Activated gamma-delta T cell (primary cell): ENCODE measurements at regions not wholly inside any gene's neighbourhood (a gene's known extent, or its start where the extent isn't known, plus 50 kb on each side); places are given as distances from the start of the nearest gene placed in this dataset.
A peak's percentile ranks its signal among the peaks of the same experiment; 100 is the strongest.

ENCODE experiments used
- DNase-seq: peaks from one replicate; lab custom pipeline; 2025; lab: John Stamatoyannopoulos, UW

DNA sequence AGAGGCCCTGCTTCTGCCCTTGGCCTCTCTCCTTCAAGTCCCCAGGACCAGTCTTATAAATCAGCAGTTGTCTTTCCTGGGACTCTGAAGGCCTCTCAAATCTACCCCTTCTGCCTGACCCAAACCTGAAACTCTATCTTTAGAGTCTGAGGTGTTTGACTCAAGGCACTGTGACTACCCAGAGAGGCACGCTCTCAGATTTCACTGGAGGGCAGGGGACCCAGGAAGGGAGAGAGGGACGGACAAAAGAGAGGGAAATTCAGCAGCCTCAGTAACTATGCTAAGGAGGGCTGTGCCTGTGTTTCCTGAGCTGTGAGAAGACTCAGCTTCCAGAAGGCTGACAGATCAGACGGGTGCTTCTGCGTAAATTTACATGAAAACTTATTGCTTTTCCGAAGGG, 217.8 kb downstream of the HAUS1 start:
- no peak for DNase-seq

DNA sequence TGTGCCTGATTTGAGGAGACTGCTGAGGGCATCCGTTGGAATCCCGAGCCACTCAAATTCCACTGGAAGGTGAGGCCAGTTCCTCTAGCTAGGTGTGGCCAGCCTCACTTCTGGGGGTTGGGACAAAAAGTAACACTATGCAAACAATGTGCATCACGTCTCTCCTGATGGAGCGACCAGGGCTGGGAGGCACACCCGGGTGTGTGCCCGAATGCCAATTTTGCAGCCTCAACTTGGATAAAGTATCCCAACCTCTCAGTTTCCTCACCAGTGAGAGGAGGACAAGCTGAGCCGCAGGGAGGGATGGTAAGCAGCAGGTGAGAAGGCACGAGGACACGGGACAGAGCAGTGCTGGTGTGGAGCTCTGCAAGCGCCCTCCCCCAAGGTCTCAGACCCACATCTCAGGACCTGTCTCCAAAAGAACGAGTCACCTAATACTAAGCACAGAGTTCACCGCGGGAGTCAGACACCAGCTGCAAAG, 218.3 kb downstream of the HAUS1 start:
- no peak for DNase-seq

DNA sequence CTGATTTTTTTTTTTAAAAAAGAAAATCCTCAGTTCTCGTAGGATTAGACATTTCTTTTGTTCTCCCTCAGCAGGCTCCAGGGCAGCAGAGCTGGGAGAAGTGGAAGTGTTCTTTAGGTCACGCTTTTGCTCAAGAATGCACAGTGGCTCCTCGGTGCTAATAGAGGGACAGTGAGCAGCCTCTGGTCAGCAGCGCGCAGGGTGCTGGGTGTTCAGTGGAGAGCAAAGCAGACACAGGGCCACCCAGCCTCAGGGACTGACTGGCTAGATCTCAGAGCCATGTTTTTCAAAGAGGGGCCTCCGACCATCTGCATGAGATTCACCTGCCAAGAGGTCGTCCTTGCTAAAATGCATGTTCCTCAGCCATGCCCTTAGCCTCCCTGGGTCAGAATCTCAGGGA, 218.8 kb downstream of the HAUS1 start:
- DNase-seq: no peak

DNA sequence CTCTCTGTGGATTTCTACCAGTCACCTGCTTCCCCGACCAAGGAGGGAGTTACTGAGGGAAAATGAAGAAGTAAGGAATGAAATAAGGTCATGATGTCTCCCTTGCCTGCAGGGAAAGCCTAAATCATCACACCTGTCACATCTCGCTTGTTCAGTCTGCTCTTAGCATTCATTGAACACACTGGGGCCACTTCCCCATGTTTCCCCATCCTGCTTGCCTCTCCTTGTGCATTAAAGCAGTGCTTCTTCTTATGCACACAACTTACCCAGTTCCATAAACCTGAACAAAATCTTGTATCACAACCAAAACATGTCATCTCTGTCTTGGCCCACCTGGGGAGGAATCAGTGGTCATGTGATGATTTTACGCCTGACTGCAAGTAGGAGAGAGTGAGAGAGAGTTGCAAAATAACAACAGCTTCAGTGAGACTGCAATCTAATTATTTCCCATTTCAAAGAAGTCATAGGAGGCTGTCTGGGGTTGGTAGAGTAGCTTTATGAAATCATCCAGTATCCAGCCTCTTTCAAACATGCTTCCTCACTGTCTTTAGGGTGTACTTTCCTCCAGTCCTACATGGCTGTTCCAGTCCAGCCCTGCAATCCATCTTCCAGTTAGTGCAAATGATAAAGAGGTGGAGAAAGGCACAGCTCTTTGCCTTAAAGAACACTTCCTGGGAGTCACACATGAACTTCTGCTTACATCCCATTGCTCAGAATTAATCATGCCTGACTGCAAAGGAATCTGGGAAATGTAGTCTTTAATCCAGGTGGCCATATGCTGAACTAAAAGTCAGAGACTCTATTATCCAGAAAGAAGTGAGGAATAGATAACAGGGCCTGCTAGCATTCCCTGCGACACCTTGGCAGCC, 220.1 kb downstream of the HAUS1 start:
- no peak for DNase-seq

DNA sequence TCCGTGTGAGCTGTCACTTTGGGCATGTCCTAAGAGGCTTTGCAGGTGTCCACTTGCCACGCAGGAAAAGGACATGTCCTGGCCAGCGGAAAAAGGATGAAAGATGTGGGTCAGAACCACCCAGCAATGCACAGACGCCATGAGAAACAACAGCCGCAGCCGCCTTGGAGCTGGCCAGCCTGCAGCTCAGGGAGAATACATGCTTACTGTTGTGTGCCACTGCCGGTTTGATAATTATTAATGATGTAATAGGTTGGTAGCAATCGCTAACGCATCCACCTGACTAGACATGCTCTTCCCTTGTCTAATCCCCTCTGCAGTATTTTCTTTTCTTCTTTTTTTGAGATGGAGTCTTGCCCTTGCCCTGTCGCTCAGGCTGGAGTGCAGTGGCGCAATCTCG, 221.7 kb downstream of the HAUS1 start:
- no peak for DNase-seq

DNA sequence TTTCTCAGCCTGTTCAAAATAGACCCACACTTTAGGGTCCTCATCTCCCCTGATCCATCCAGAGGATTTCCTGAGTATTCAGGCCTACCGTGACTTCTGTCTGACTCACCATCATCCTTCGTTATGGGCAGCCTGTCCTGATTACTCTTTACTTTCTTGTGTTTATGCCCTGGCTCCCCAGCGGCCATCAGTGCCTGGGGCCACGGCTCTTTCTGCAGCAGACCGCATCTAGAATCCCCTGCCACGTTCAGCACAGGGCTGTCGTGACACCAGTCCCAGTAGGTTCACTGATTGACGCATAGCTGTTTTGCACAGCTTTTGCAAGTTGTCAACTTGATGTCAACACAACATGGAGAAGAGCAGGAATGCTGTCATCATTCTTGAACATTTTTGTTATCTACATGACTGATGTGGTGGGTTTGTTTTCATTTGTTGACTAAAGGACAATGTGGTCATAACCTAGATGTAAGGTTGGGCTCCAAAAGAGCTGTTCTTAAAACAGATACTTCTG, 225.6 kb downstream of the HAUS1 start:
- no peak for DNase-seq

DNA sequence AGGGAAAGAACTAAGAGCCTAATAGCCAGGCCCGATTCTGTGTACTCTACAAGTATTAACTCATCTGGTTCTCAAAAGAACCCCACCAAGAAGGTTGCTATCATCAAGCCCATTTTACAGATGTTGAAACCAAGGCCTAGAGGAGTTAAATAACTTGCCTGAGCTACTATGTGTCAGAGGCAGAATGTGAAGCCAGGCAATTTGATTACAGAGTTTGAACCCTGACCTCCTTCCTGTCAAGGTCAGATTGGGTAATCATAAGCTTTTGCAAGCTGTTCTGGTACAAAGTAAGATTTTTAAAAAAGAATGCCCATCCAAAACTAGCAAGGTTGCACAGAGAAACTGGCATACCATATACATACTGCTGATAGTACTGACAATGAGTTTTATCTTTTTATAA, 227.1 kb downstream of the HAUS1 start:
- no peak for DNase-seq

DNA sequence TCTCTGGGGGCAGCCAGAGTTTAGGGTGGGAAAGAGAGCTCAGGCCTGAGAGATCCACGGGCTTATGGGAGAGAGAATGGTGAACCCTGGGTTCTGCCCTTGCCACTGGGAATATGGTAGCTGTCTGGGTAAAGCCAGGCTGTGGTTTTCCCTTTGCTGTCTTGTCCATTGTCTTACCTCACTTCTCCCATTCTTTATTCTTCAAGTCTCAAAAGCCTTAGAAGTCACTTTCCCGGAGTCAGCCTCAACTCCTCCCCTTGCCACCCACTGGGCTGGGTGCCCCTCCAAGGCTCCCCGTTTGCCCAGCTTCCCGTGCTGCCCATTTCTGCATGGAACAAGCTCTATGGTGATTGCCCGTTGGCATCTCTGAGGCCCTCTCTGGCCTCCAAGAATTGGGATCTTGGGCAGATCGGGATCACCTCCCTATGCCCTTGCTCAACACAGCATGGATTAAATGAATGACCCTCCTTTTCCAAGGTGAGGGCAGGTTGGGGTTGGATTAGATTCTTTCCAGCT, 228.2 kb downstream of the HAUS1 start:
- DNase-seq: no peak

DNA sequence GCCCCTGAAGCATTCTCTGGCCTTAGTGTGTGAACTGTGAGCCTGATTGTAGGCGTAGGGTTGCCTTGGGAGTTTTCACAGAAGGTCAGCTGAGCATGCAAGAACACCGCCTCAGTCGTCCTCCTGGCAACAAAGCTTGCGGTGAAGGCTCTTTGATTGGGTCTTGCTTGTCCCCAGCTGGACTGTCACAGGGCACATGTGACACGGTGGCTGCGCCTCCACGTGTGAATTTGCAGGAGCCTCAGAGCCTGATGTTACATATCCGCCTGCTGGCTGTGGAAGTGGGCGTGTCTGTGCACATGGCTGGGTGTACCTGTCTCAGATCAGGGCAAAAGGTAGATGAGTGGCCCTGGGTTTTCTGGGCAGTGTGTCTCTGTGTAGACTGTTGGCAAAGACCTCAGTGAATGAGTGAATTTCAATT, 228.7 kb downstream of the HAUS1 start:
- no peak for DNase-seq

DNA sequence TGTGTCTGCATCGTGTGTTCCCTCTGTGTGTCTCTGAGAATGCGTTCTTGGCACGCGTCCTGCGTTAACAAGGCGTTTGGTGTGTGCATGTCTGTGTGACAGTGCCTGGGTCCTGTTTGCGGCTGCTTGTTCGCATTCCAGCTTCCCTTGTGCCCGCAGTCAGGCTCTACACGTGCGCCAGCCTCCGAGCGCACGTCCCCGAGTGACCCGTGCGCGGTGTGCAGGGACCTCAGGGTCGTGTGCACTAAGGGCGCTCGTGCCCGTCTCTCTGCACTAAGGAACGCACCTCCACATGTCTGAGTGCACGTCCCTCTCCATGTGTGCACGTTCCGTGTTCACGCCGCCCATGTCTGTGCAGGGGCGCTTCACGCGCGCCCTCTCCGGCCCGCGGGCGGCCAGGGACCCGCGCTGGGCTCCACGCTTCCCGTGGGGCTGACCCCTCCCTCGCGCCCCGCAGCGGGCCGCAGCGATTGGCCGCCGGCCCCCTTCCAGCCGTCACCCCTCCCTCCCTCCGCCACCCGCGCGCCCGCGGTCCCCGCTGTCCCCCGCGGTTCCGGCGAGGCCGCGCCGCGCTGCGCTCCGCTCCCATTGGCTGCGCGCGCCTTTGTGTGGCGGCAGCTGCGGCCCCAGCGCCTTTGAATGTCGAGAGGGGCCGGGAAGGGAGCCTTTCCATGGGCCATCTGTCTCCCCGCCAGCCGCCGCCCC, 229.4 kb downstream of the HAUS1 start:
- peak; percentile 14 for DNase-seq

DNA sequence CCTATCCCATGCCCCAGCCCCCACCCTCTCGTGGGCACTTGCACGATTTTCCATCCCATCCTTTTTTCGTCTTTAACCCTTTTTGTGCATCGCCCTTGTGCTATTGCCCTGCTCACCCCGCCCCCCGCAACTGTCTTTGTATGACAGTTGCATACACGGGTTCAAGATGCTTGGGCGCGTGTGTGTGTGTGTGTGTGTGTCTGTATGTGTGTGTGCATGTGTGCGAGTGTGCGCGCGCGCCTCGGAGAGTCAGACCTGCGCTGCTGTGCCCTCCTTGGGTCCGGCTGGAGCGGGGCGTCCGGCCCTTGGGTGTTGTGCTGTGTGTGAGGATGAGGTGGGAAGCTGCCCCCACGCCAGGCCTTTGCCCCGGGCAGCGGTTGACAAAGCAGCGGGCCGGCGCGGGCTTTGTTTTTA, 230.7 kb downstream of the HAUS1 start:
- no peak for DNase-seq

DNA sequence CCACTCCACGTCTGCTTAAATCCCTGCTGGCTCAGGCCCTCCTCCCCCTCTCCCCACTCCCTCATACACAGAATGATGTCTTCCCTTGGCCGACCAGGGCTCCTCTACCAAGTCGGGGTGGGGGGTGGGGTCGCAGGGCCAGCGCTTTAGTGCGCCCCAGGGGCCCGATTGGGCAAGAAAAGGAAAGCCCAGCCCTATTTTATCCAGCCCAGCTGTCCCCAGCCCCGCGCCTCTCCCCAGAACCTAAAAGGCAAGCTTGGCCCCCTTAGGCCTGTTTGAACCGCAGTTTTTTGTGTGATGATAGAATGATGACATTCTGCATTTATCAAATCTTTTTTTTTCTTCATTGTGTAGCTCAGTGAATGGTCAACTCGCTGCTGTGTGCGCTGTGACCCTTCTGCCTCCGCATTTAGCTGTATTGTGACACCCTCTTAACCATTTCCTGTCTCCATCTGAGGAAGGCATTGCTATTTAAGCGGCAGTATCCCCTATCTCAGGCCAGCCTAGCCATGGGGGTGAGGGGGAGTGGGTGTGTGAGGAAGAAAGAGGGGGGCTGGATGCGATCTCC, 231.4 kb downstream of the HAUS1 start:
- no peak for DNase-seq

DNA sequence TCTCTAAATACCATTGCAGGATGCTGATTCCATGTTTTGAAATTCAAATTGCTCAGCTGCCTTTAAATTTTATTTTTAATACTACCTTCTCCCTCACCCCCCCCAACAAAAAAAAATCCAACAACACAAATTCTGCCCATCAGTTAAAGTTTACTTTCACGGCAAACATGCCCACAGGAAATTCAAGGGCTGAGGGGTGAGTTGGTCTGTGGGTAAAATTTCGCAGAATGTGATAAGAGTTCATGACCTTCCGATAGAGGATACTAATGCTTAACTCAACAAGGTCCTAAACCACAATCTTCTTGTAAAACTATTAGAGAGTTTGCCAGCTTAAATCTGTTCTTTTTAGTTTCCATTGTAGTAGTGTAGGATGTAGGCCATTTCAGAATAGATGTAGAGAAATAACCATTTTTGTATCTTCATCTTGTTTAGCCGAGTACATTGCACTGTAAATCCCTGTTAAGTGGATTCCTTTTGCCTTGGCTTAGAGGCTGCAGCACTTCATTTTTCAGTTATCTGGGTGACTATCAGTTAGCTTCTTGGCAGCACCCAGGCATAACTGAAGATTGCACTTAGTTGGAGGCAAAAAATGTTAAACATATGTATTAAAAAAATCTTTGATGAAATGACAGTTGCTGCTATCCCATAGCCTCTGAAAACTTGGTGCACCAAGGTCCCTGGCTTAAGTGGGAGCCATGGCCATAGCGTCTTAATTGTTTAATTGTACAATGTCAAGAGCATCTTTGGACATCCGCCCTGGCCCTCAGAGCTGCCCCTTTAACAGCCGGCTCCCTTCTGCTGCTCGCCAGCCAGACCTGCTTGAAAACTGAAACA, 232.3 kb downstream of the HAUS1 start:
- DNase-seq: no peak

DNA sequence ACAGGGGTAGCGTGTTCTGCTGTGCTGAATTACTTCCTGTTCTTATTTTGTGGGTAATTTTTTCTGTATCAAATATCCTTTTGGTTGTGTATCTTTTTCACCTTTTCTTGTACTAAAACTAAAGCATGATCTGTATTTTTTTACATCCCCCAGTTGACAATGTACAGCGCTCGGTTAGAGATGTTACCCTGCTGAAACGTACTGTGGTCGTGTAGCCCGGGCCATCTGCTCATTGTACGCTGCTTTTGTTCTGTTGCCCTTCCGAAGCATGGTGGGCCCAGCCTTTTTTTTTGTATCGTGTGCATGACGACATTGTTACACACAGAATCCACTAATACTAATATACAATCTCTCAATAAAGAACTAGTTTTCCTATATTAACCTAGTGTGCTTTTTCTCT, 233.1 kb downstream of the HAUS1 start:
- DNase-seq: no peak

DNA sequence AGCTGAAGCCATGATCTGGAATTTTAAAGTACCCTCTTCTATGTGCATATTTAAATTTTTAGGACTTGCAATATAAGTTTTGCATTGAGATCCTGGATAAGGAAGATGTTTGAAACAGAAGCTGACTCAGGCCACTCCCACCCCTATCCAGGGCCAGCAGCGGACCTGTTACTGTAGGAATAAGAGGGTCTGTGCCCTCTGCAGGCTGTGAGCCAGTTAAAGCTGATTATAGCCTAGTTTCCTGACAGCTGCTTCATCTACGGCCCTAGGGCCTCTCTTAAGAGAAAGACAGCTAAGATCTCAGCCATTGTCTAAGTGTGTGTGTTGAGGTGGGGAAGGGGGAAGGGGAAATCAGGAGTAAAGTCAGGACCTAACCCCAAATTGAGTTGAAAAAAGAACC, 234.0 kb downstream of the HAUS1 start:
- no peak for DNase-seq

DNA sequence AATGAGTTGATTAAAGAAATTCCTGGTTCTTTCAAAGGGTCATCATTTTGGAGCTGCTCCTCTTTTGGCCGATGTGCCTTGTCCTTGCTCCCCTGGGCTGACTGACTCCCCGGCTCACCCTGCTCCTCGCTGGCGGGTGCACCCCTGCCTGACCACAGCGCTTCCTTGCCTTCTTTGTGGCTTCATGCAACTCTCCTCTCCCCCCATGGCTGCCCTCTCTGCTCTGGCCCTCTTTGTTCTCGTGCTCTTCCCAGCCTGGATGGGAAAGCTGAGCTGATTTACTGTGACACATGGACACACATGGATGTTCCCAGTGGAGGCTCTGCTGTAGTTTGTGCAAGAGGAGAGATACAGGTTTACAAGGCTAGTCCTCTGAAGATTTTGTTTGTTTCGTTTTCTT, 234.6 kb downstream of the HAUS1 start:
- DNase-seq: no peak

DNA sequence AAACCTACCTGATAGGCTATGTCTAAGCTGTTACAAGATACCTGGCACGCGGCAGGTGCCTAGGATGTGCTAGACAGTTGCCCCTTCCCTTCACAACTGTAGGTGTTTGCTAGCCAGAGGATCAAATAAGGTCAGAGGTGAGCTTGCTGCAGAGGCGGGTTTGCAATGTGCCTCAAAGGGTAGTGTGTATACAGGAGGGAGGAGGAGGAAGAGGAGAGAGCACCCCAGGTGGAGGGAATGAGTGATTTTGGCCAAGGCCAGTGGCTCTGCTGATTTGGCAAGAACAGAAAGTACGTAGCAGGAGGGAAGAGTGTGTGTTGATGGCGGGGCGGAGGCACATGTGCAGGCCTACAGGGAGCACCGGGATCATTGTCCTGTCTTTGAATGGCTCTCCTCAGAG, 236.5 kb downstream of the HAUS1 start:
- DNase-seq: no peak

DNA sequence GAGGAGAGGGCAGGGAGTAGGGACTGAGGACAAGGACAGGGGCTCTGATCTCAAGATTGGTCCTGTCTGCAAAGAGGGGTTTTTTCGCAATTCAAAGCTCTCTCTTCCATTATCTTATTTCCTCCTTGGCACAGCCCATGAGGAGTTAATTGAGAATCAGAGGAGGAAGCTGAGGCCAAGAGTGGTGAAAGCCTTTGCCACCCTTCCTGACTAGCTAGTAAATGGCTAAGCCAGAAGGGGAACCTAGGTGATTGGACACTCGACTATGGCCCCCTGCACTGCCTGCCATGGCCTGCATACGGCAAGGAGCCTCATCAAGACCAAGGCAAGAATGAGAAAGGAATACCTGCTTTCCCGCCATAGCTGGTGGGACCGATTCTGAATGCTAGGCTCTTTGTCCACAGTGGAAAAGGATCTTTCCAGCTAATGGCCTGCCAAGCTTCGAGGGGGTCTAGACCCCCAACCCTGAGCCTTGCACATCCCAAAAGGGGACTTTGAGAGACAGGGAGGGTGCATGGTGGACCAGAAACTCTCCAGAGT, 237.9 kb downstream of the HAUS1 start:
- DNase-seq: no peak

DNA sequence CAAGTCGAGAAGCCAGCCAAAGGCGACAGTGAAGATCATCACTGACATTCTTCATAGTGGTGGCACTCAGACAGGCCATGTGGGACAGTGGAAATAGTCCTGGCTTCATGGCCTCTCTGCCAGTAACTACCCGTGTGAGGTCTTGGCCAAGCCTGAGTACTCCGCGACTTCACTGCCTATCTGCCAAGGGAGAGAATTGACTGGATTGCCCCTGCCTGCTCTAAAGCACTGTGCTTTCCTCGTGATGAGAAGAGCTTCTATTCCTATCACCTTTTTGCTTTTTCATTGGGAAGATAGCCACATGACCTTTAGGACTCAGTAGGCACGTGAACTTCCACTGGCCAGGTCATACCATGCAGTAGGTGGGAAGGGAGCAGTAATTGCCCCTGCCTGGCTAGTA, 239.3 kb downstream of the HAUS1 start:
- no peak for DNase-seq

DNA sequence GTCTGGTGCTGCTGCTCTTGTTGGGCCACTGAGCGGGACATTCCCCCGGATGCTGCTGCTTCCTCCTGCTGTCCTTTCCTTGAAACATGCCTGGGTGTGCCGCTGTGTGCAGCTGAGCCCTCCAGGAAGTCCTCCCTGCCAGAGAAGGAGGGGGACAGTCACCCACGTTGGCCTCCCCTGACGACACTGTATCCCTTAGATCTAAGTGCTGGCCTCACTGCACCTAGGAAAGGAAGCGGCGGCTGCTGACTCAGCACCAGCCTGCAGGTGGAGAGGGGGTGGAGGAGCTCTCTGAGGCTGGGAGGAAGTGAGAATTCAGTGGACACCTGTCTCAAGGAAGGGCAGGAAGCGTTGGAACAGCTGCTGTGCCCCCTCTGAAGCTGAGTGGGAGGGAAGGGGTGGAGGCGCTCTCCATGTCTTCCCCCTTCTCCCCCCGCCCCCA, 239.8 kb downstream of the HAUS1 start:
- no peak for DNase-seq
